Endothelial cell of umbilical vein (primary cell): ENCODE measurements at regions not wholly inside any gene's neighbourhood (a gene's known extent, or its start where the extent isn't known, plus 50 kb on each side); places are given as distances from the start of the nearest gene placed in this dataset.

Experiments
- BruUV-seq: library from RNA; stranded (reverse); fragments of 400-500 nt; replicated peaks from 2 replicates; lab custom pipeline; 2021; lab: Mats Ljungman, UMichigan
- CTCF ChIA-PET: fragments of 300-600, 350-600 bp; sonication (Branson Sonifier 250); formaldehyde crosslinking; loops from one replicate; lab custom pipeline; 2021; ENCODE audit warnings: antibody characterized with exemption, inconsistent platforms; lab: Charles Lee
- POLR2A ChIA-PET: fragments of 300-600, 350-600 bp; sonication (Branson Sonifier 250); formaldehyde crosslinking; loops from one replicate; lab custom pipeline; 2021; ENCODE audit warnings: antibody characterized with exemption, inconsistent platforms; lab: Charles Lee
- DNase-seq: peaks from one replicate; pipeline ENCODE4 v3.0.0-alpha.2; 2011; ENCODE audit warnings: low read depth, low spot score
- FAIRE-seq: peaks from 2 replicates; lab custom pipeline; 2011; peaks lifted over from hg19 to GRCh38; lab: Jason Lieb, UNC
- H2AFZ ChIP-seq: 2 replicates; pipeline ENCODE4 v1.6.0; 2012; ENCODE audit warnings: low read depth, low read length, control low read depth, inconsistent platforms
- H3K27ac ChIP-seq: 2 replicates; pipeline ENCODE4 v1.5.1; 2011; ENCODE audit warnings: low read depth, mild to moderate bottlenecking, control low read depth, low read length, moderate library complexity; ENCODE audit not compliant: insufficient read depth
- H3K27me3 ChIP-seq, 2 experiments: 2 replicates each; pipeline versions ENCODE4 v1.6.0 to v1.6.1; 2011; ENCODE audit warnings: low read length in 2 of 2, mixed read lengths in 1 of 2; ENCODE audit not compliant: control insufficient read depth in 2 of 2, insufficient read depth in 2 of 2
- H3K36me3 ChIP-seq, 2 experiments: 2 replicates in 1 of 2; 3 replicates in 1 of 2; pipeline ENCODE4 v1.5.1; 2011; ENCODE audit warnings: low read length in 2 of 2, mild to moderate bottlenecking in 1 of 2, moderate library complexity in 1 of 2; ENCODE audit not compliant: control insufficient read depth in 2 of 2, insufficient read depth in 2 of 2; ENCODE audit errors: extremely low read depth in 1 of 2
- H3K4me1 ChIP-seq: 3 replicates; pipeline ENCODE4 v1.5.1; 2011; ENCODE audit warnings: mild to moderate bottlenecking, low read length; ENCODE audit not compliant: control insufficient read depth, insufficient read depth; ENCODE audit errors: extremely low read depth
- H3K4me2 ChIP-seq: 2 replicates; pipeline ENCODE4 v1.6.1; 2011; ENCODE audit warnings: low read length, control low read depth, mixed read lengths; ENCODE audit not compliant: insufficient read depth
- H3K4me3 ChIP-seq, 3 experiments: fragments of 200-600 bp in 1 of 3; sonication (generic), shearing (Covaris generic) in 1 of 3; replicated peaks in 1 of 3; 2 replicates each; pipeline ENCODE4 v1.5.1; 2011 to 2016; ENCODE audit warnings: control low read depth in 3 of 3, low read length in 3 of 3, mild to moderate bottlenecking in 2 of 3, inconsistent platforms in 1 of 3, low read depth in 1 of 3, moderate library complexity in 1 of 3; ENCODE audit not compliant: insufficient read depth in 1 of 3
- H3K79me2 ChIP-seq: 2 replicates; pipeline ENCODE4 v1.6.0; 2012; ENCODE audit warnings: low read length, inconsistent platforms; ENCODE audit not compliant: control insufficient read depth, insufficient read depth
- H3K9ac ChIP-seq: replicated peaks from 2 replicates; pipeline ENCODE3; 2011; ENCODE audit warnings: low read length, control low read depth; ENCODE audit not compliant: insufficient read depth; ENCODE audit errors: extremely low read depth
- H3K9me1 ChIP-seq: replicated peaks from 3 replicates; pipeline ENCODE4 v1.6.0; 2011; ENCODE audit warnings: mild to moderate bottlenecking, low read length; ENCODE audit not compliant: control insufficient read depth, insufficient read depth; ENCODE audit errors: extremely low read depth
- H3K9me3 ChIP-seq: replicated peaks from 2 replicates; pipeline ENCODE4 v1.5.1; 2012; ENCODE audit warnings: low read length, inconsistent platforms; ENCODE audit not compliant: control insufficient read depth, insufficient read depth
- H4K20me1 ChIP-seq: replicated peaks from 2 replicates; pipeline ENCODE3; 2011; ENCODE audit warnings: mild to moderate bottlenecking, low read length; ENCODE audit not compliant: control insufficient read depth, insufficient read depth; ENCODE audit errors: extremely low read depth
- CTCF ChIP-seq, 2 donors: IDR thresholded peaks; 1 replicate in 1 of 2; 2 replicates in 1 of 2; pipeline ENCODE4 v1.5.1; 2011; ENCODE audit warnings: low read length in 2 of 2, mild to moderate bottlenecking in 2 of 2, moderate library complexity in 2 of 2, control low read depth in 1 of 2, inconsistent platforms in 1 of 2, low read depth in 1 of 2; ENCODE audit not compliant: insufficient read depth in 1 of 2; ENCODE audit errors: extremely low read depth in 1 of 2
- EZH2 ChIP-seq: IDR thresholded peaks from 2 replicates; pipeline ENCODE4 v1.6.1; 2012; ENCODE audit warnings: borderline replicate concordance, low read depth, mild to moderate bottlenecking, moderate library complexity, low read length, inconsistent platforms; ENCODE audit not compliant: severe bottlenecking
- FOS ChIP-seq: IDR thresholded peaks from 2 replicates; pipeline ENCODE4 v1.6.1; 2011; ENCODE audit warnings: mild to moderate bottlenecking, low read length, moderate library complexity, borderline replicate concordance; ENCODE audit not compliant: insufficient read depth
- GATA2 ChIP-seq: IDR thresholded peaks from 2 replicates; pipeline ENCODE4 v1.7.0; 2011; ENCODE audit warnings: low read depth, mild to moderate bottlenecking, moderate library complexity, mixed read lengths, low read length; ENCODE audit not compliant: insufficient read length, insufficient read depth
- JUN ChIP-seq: IDR thresholded peaks from 2 replicates; pipeline ENCODE4 v1.6.1; 2011; ENCODE audit warnings: borderline replicate concordance, low read depth; ENCODE audit not compliant: insufficient read length, insufficient read depth
- MAX ChIP-seq: IDR thresholded peaks from 2 replicates; pipeline ENCODE4 v1.6.1; 2011; ENCODE audit not compliant: insufficient read depth, insufficient read length
- MYC ChIP-seq: IDR thresholded peaks from one replicate; pipeline ENCODE4 v1.6.1; 2011; ENCODE audit warnings: mild to moderate bottlenecking, low read depth, low read length
- POLR2A ChIP-seq: IDR thresholded peaks from 2 replicates; pipeline ENCODE4 v1.6.1; 2012; ENCODE audit warnings: low read depth, mild to moderate bottlenecking, control low read depth, low read length
- POLR2AphosphoS5 ChIP-seq: IDR thresholded peaks from 2 replicates; pipeline ENCODE4 v1.6.1; 2012; ENCODE audit warnings: low read depth, mild to moderate bottlenecking, control low read depth, low read length, moderate library complexity; ENCODE audit not compliant: insufficient read depth
- dilution Hi-C: fragments of 300-500 bp; cut with MboI; formaldehyde crosslinking; loops from one replicate; pipeline ENCODE4 v1.15.0; 2019; ENCODE audit warnings: low sequenced_read_pairs; ENCODE audit not compliant: extremely low pct_ligation_motif_present
- intact Hi-C: fragments of 100-400 bp; cut with micrococcal nuclease; formaldehyde crosslinking; loops from one replicate; pipeline ENCODE4 v1.10.0; 2022

- Histone ChIP-seq H3K27ac (no peak overlapping the region), H4K20me1 (no peaks in the 10 kb centered on the region), H2AFZ (no peak overlapping the region), H3K4me3 (no peak overlapping the region), H3K9ac (no peak overlapping the region), H3K4me2 (no peak overlapping the region), H3K36me3 (no peaks in the 10 kb centered on the region), H3K27me3 (no peaks in the 10 kb centered on the region), H3K4me1 (no peaks in the 10 kb centered on the region), H3K9me1 (no peaks in the 10 kb centered on the region), H3K9me3 (no peaks in the 10 kb centered on the region), H3K79me2 (no peaks in the 10 kb centered on the region)
- dilution Hi-C loops (no loop called here), intact Hi-C loops (no loop called here)
- no TSS peak for BruUV-seq
- FAIRE-seq (no peak), DNase-seq (no peak)
- TF ChIP-seq POLR2A (no peak), POLR2AphosphoS5 (no peak), EZH2 (no peak), CTCF (IDR thresholded peaks at IDR 0.05; ENCODE audit: extremely low read depth in 1 of 2, insufficient read depth in 1 of 2, low read depth in 1 of 2, low read length in 2 of 2) (no peak), JUN (no peak), MYC (no peak), MAX (no peak), GATA2 (no peak), FOS (no peak)
- CTCF ChIA-PET: no interaction called here
- POLR2A ChIA-PET: no interaction called here
Measured at GRCh38 chr5:113846941-113847340, 333.4 kb downstream of the YTHDC2 start.
